HEK293T (cell line): ENCODE measurements at regions not wholly inside any gene's neighbourhood (a gene's known extent, or its start where the extent isn't known, plus 50 kb on each side); places are given as distances from the start of the nearest gene placed in this dataset.

Experiments
- CTBP1 ChIP-seq: fragments of 450-650 bp; IDR thresholded peaks from 2 replicates; pipeline ENCODE4 v1.6.1; 2016; ENCODE audit warnings: borderline replicate concordance
- FOXA1 ChIP-seq: fragments of 450-650 bp; IDR thresholded peaks from 2 replicates; pipeline ENCODE4 v1.6.1; 2016; ENCODE audit warnings: mild to moderate bottlenecking
- FOXK2 ChIP-seq: fragments of 450-650 bp; IDR thresholded peaks from 2 replicates; pipeline ENCODE4 v1.6.1; 2016; ENCODE audit warnings: mild to moderate bottlenecking
- HDGF ChIP-seq: fragments of 450-650 bp; IDR thresholded peaks from 2 replicates; pipeline ENCODE4 v1.6.1; 2017; ENCODE audit warnings: antibody characterized with exemption, borderline replicate concordance
- NFRKB ChIP-seq: fragments of 450-650 bp; IDR thresholded peaks from 2 replicates; pipeline ENCODE4 v1.6.1; 2016; ENCODE audit warnings: mild to moderate bottlenecking, moderate library complexity
- SP1 ChIP-seq: fragments of 450-650 bp; IDR thresholded peaks from 2 replicates; pipeline ENCODE4 v1.6.1; 2017
- ZNF384 ChIP-seq: fragments of 450-650 bp; IDR thresholded peaks from 2 replicates; pipeline ENCODE4 v1.6.1; 2016

DNA sequence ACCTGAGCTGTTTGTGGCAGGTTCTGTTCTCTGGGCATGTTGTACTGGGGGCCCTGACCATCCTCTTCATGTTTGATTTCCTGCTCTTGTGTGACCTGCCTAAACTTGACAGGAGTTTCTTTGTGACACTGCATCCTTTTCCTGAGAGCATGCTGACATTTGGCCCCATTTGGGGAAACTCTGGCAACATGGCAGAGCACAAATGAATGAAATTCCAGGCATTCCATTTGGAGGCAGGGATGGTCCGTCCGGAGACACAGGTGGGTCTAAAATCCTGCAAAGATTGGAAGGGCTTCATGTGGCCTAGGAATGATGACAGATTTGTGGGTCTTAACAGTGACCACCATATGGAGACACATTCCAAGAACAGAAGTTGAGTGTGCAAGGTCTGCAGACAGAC lies 184.0 kb downstream of the FCRL5 start:
- TF ChIP-seq HDGF (no peak), FOXA1 (no peak), ZNF384 (no peak), SP1 (no peak), NFRKB (no peak), FOXK2 (no peak), CTBP1 (no peak)
